Gastroesophageal sphincter (tissue), 4 donors: ENCODE measurements at regions not wholly inside any gene's neighbourhood (a gene's known extent, or its start where the extent isn't known, plus 50 kb on each side); places are given as distances from the start of the nearest gene placed in this dataset.

ENCODE experiments used
- ATAC-seq: fragments of 150-250 bp; one replicate; pipeline ENCODE4 v1.9.1; 2016; ENCODE audit warnings: mild to moderate bottlenecking, moderate library complexity
- H3K27ac ChIP-seq, 4 donors: fragments of 200-600 bp; sonication (generic) in 3 of 4; 1 replicate in 3 of 4; 2 replicates in 1 of 4; pipeline ENCODE4 v1.5.1; 2016 to 2019
- H3K27me3 ChIP-seq: fragments of 200-600 bp; sonication (generic); one replicate; pipeline ENCODE4 v1.5.1; 2019
- H3K36me3 ChIP-seq, 2 donors: fragments of 200-600 bp; sonication (generic); one replicate each; pipeline ENCODE4 v1.5.1; 2019; ENCODE audit warnings: control low read depth in 1 of 2
- H3K4me1 ChIP-seq, 3 donors: fragments of 200-600 bp; sonication (generic); 1 replicate in 2 of 3; 2 replicates in 1 of 3; pipeline ENCODE4 v1.5.1; 2016 to 2019; ENCODE audit warnings: control low read depth in 2 of 3
- H3K4me3 ChIP-seq, 2 donors: fragments of 200-600 bp; sonication (generic); one replicate each; pipeline ENCODE4 v1.5.1; 2019; ENCODE audit warnings: mild to moderate bottlenecking in 1 of 2, moderate library complexity in 1 of 2
- H3K9me3 ChIP-seq, 3 donors: fragments of 200-600 bp; sonication (generic); one replicate each; pipeline ENCODE4 v1.5.1; 2017 to 2019; ENCODE audit warnings: control low read depth in 2 of 3
- CTCF ChIP-seq, 4 experiments: fragments of 200-600 bp in 2 of 4; fragments of 450-650 bp in 2 of 4; sonication (generic) in 1 of 4; IDR thresholded peaks; one replicate each; pipeline ENCODE4 v1.5.1; 2017 to 2019; ENCODE audit warnings: antibody characterized with exemption in 4 of 4, mild to moderate bottlenecking in 2 of 4, moderate library complexity in 2 of 4
- EP300 ChIP-seq: sonication (generic); formaldehyde crosslinking; IDR thresholded peaks from one replicate; pipeline ENCODE4 v1.6.1; 2017; ENCODE audit warnings: antibody characterized with exemption, mild to moderate bottlenecking
- POLR2A ChIP-seq, 2 donors: fragments of 450-650 bp; IDR thresholded peaks; one replicate each; pipeline ENCODE4 v1.6.1; 2017; ENCODE audit warnings: antibody characterized with exemption in 2 of 2, mild to moderate bottlenecking in 2 of 2, moderate library complexity in 1 of 2
- POLR2AphosphoS5 ChIP-seq: sonication (generic); formaldehyde crosslinking; IDR thresholded peaks from one replicate; pipeline ENCODE4 v1.6.1; 2017; ENCODE audit warnings: antibody characterized with exemption
- WGBS, 2 donors: methylation state at CpG; one replicate each; pipeline ENCODE4 v1.1.5; 2018; ENCODE audit warnings: low coverage in 1 of 2; 5-methylcytosine and 5-hydroxymethylcytosine counted together

GRCh38 chr6:11350294-11350693 is 117.8 kb upstream of the NEDD9 start:
- Histone ChIP-seq H3K4me1 (no peaks in the 10 kb centered on the region), H3K36me3 (no peaks in the 10 kb centered on the region), H3K27me3 (no peaks in the 10 kb centered on the region), H3K27ac (no peak overlapping the region), H3K4me3 (no peak overlapping the region), H3K9me3 (no peaks in the 10 kb centered on the region)
- 95 to 100% methylated on average over 1 to 4 of the region's 4 CpGs for WGBS, 2 donors
- TF ChIP-seq POLR2AphosphoS5 (no peak), EP300 (no peak), POLR2A (IDR thresholded peaks at IDR 0.05) (no peak), CTCF (IDR thresholded peaks at IDR 0.05) (no peak)
- peak; percentile 50 for ATAC-seq

GRCh38 chr6:11349880-11350279 is 117.4 kb upstream of the NEDD9 start:
- ATAC-seq, result no peak
- no peak overlapping the region for H3K4me3 ChIP-seq
- no peaks in the 10 kb centered on the region for H3K36me3 ChIP-seq
- no peaks in the 10 kb centered on the region for H3K9me3 ChIP-seq
- TF ChIP-seq CTCF (IDR thresholded peaks at IDR 0.05) (no peak), EP300 (no peak), POLR2AphosphoS5 (no peak), POLR2A (IDR thresholded peaks at IDR 0.05) (no peak)
- H3K4me1 ChIP-seq, result no peaks in the 10 kb centered on the region
- H3K27ac ChIP-seq, result no peak overlapping the region
- H3K27me3 ChIP-seq, result no peaks in the 10 kb centered on the region

GRCh38 chr6:11346516-11346915 is 114.0 kb upstream of the NEDD9 start:
- Histone ChIP-seq H3K4me3 (no peak overlapping the region), H3K27me3 (no peaks in the 10 kb centered on the region), H3K4me1 (no peaks in the 10 kb centered on the region), H3K27ac (no peak overlapping the region), H3K36me3 (no peaks in the 10 kb centered on the region), H3K9me3 (peaks cover 0 to under 1% (median 0%) of the 10 kb centered on the region in 3 donors)
- no peak for ATAC-seq
- no CpG with 5 or more reads among the region's 1 CpG for WGBS, 2 donors
- TF ChIP-seq CTCF (IDR thresholded peaks at IDR 0.05), result no peak
- TF ChIP-seq POLR2A (IDR thresholded peaks at IDR 0.05), result no peak
- no peak for TF ChIP-seq EP300
- no peak for TF ChIP-seq POLR2AphosphoS5

- Histone ChIP-seq H3K9me3 (peaks cover 0 to 6% (median 0%) of the 10 kb centered on the region in 3 donors), H3K4me1 (no peaks in the 10 kb centered on the region), H3K27me3 (no peaks in the 10 kb centered on the region), H3K4me3 (no peak overlapping the region), H3K36me3 (no peaks in the 10 kb centered on the region), H3K27ac (no peak overlapping the region)
- no peak for ATAC-seq
- 93 to 95% methylated on average over 3 to 5 of the region's 5 CpGs for WGBS, 2 donors
- TF ChIP-seq POLR2AphosphoS5 (no peak), EP300 (no peak), POLR2A (IDR thresholded peaks at IDR 0.05) (no peak)
Observed at GRCh38 chr6:11345536-11345935, 113.1 kb upstream of the NEDD9 start.

- Histone ChIP-seq H3K4me3 (no peak overlapping the region), H3K9me3 (peaks cover 0 to 6% (median 0%) of the 10 kb centered on the region in 3 donors), H3K36me3 (no peaks in the 10 kb centered on the region), H3K4me1 (no peaks in the 10 kb centered on the region), H3K27ac (no peak overlapping the region), H3K27me3 (no peaks in the 10 kb centered on the region)
- no peak for ATAC-seq
- TF ChIP-seq POLR2AphosphoS5, result no peak
- TF ChIP-seq CTCF (IDR thresholded peaks at IDR 0.05), result no peak
- no peak for TF ChIP-seq EP300
- no peak for TF ChIP-seq POLR2A (IDR thresholded peaks at IDR 0.05)
- WGBS, 2 donors, result 62 to 78% methylated on average over 6 of the region's 6 CpGs
Observed at GRCh38 chr6:11343963-11344723, 111.7 kb upstream of the NEDD9 start.
